Esophagus (tissue), 2 donors: ENCODE measurements at regions not wholly inside any gene's neighbourhood (a gene's known extent, or its start where the extent isn't known, plus 50 kb on each side); places are given as distances from the start of the nearest gene placed in this dataset.
"Not testable (repeated sequence)": the region's sequence is repeated elsewhere in the genome, so short reads cannot be mapped to it uniquely, and the experiment has no call there.

Experiments used
- H3K27ac ChIP-seq, 2 donors: one replicate each; pipeline ENCODE4 v1.5.1; 2013; ENCODE audit warnings: low read depth in 2 of 2, mild to moderate bottlenecking in 2 of 2, inconsistent platforms in 1 of 2, low read length in 1 of 2, moderate library complexity in 1 of 2
- H3K27me3 ChIP-seq, 2 donors: one replicate each; pipeline ENCODE4 v1.6.1; 2013; ENCODE audit warnings: low read length in 2 of 2, control low read depth in 1 of 2, mild to moderate bottlenecking in 1 of 2; ENCODE audit not compliant: insufficient read depth in 2 of 2, control insufficient read depth in 1 of 2
- H3K36me3 ChIP-seq, 2 donors: one replicate each; pipeline ENCODE4 v1.6.1; 2013; ENCODE audit warnings: low read length in 1 of 2; ENCODE audit not compliant: control insufficient read depth in 2 of 2, insufficient read depth in 2 of 2
- H3K4me1 ChIP-seq, 2 donors: one replicate each; pipeline ENCODE4 v1.6.1; 2013; ENCODE audit warnings: low read length in 1 of 2; ENCODE audit not compliant: control insufficient read depth in 2 of 2, insufficient read depth in 2 of 2
- H3K4me3 ChIP-seq, 2 donors: one replicate each; pipeline ENCODE4 v1.5.1; 2013; ENCODE audit warnings: low read length in 2 of 2, mild to moderate bottlenecking in 2 of 2, low read depth in 1 of 2, moderate library complexity in 1 of 2
- H3K9me3 ChIP-seq, 2 donors: one replicate each; pipeline ENCODE4 v1.6.1; 2013; ENCODE audit warnings: mild to moderate bottlenecking in 2 of 2, low read depth in 1 of 2, low read length in 1 of 2, moderate library complexity in 1 of 2; ENCODE audit not compliant: control insufficient read depth in 2 of 2, insufficient read depth in 1 of 2
- WGBS, 2 donors: extraction: QIAGEN DNeasy Blood & Tissue Kit; methylation state at CpG; one replicate each; pipeline ENCODE4 v1.1.7; 2013; 5-methylcytosine and 5-hydroxymethylcytosine counted together
- donor health status: healthy with polysubstance abuse.
- donor health status: Bipolar disorder and iron deficiency.

- WGBS, 2 donors = 64 to 70% methylated on average over 3 of the region's 3 CpGs
- H3K9me3 ChIP-seq = no peaks in the 10 kb centered on the region
- H3K4me3 ChIP-seq = no peak overlapping the region
- H3K27me3 ChIP-seq = no peaks in the 10 kb centered on the region
- H3K36me3 ChIP-seq = no peaks in the 10 kb centered on the region
- no peak overlapping the region for H3K27ac ChIP-seq
- no peaks in the 10 kb centered on the region for H3K4me1 ChIP-seq
Measured at GRCh38 chr4:118410138-118410537, 57.3 kb upstream of the PRSS12 start.

GRCh38 chr4:118417325-118417724 is 64.5 kb upstream of the PRSS12 start:
- Histone ChIP-seq H3K4me1 (no peaks in the 10 kb centered on the region), H3K27me3 (no peaks in the 10 kb centered on the region), H3K27ac (no peak overlapping the region), H3K36me3 (no peaks in the 10 kb centered on the region), H3K4me3 (no peak overlapping the region), H3K9me3 (no peaks in the 10 kb centered on the region)

GRCh38 chr4:118417800-118418199 is 65.0 kb upstream of the PRSS12 start:
- H3K27me3 ChIP-seq, H3K36me3 ChIP-seq, H3K9me3 ChIP-seq, H3K4me3 ChIP-seq, H3K4me1 ChIP-seq, H3K27ac ChIP-seq: not testable (repeated sequence)
- WGBS, 2 donors = 72 to 87% methylated on average over 5 of the region's 5 CpGs

- not testable (repeated sequence) for H3K4me3 ChIP-seq, H3K27me3 ChIP-seq, H3K4me1 ChIP-seq, H3K9me3 ChIP-seq, H3K36me3 ChIP-seq, H3K27ac ChIP-seq
- WGBS, 2 donors = 73 to 77% methylated on average over 2 of the region's 2 CpGs
Measured at GRCh38 chr4:118418396-118418795, 65.6 kb upstream of the PRSS12 start.

- not testable (repeated sequence) for H3K36me3 ChIP-seq, H3K4me1 ChIP-seq, H3K4me3 ChIP-seq, H3K27me3 ChIP-seq, H3K9me3 ChIP-seq
- WGBS, 2 donors = 49 to 53% methylated on average over 7 of the region's 7 CpGs
- H3K27ac ChIP-seq = peak overlapping the region in 1 of 2 donors; percentile 13
Measured at GRCh38 chr4:118419626-118420025, 66.8 kb upstream of the PRSS12 start.

- H3K27me3 ChIP-seq, H3K27ac ChIP-seq, H3K4me1 ChIP-seq, H3K4me3 ChIP-seq, H3K36me3 ChIP-seq, H3K9me3 ChIP-seq: not testable (repeated sequence)
- 0 to 6% methylated on average over 5 of the region's 5 CpGs for WGBS, 2 donors
Measured at GRCh38 chr4:118424062-118424461, 71.3 kb upstream of the PRSS12 start.

GRCh38 chr4:118428881-118429280 is 76.1 kb upstream of the PRSS12 start:
- WGBS, 2 donors = no CpG with 5 or more reads among the region's 1 CpG
- H3K27ac ChIP-seq, H3K4me1 ChIP-seq, H3K9me3 ChIP-seq, H3K4me3 ChIP-seq, H3K36me3 ChIP-seq, H3K27me3 ChIP-seq: not testable (repeated sequence)

GRCh38 chr4:118432359-118432758 is 79.6 kb upstream of the PRSS12 start:
- H3K27me3 ChIP-seq, H3K9me3 ChIP-seq, H3K27ac ChIP-seq, H3K36me3 ChIP-seq, H3K4me1 ChIP-seq, H3K4me3 ChIP-seq: not testable (repeated sequence)
- WGBS, 2 donors = 51 to 64% methylated on average over 3 to 4 of the region's 5 CpGs

GRCh38 chr4:118433612-118434375 is 81.0 kb upstream of the PRSS12 start:
- not testable (repeated sequence) for H3K36me3 ChIP-seq, H3K27me3 ChIP-seq, H3K9me3 ChIP-seq, H3K4me3 ChIP-seq, H3K27ac ChIP-seq, H3K4me1 ChIP-seq
- 32 to 41% methylated on average over 4 to 5 of the region's 5 CpGs for WGBS, 2 donors

- not testable (repeated sequence) for H3K27ac ChIP-seq, H3K4me3 ChIP-seq, H3K9me3 ChIP-seq, H3K4me1 ChIP-seq, H3K27me3 ChIP-seq, H3K36me3 ChIP-seq
- 71 to 86% methylated on average over 3 of the region's 3 CpGs for WGBS, 2 donors
Measured at GRCh38 chr4:118435415-118435814, 82.6 kb upstream of the PRSS12 start.
